ENCODE measurements at regions not wholly inside any gene's neighbourhood (a gene's known extent, or its start where the extent isn't known, plus 50 kb on each side); places are given as distances from the start of the nearest gene placed in this dataset.

DNA sequence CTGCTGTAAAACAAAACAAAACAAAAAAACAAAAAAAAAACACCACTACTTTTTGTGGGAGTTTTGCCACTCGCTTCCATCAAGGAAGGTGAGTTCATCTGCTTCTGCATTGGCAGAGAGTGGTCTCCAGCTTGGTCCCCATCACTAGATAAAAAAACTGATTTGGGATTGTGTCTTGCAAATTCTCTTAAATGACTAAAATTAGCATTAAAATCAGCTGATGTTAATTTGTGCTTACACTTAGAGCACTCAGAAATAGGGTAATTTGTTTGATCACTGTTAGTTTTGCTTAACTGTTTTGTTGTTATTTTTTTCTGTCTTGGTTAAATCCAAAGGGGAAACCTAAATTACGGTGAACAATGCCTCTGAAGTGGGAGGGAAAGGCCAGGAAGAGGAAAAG is 1048.0 kb downstream of the LRFN5 start:
- H3K4me3 ChIP-seq (ENCODE audit: low read depth, low read length): no peak overlapping the region
- no peak for DNase-seq (ENCODE audit: low read depth, low spot score)
- ChIA-PET CTCF (no interaction called here), POLR2A (no interaction called here)
- TF ChIP-seq, protein P1, sequence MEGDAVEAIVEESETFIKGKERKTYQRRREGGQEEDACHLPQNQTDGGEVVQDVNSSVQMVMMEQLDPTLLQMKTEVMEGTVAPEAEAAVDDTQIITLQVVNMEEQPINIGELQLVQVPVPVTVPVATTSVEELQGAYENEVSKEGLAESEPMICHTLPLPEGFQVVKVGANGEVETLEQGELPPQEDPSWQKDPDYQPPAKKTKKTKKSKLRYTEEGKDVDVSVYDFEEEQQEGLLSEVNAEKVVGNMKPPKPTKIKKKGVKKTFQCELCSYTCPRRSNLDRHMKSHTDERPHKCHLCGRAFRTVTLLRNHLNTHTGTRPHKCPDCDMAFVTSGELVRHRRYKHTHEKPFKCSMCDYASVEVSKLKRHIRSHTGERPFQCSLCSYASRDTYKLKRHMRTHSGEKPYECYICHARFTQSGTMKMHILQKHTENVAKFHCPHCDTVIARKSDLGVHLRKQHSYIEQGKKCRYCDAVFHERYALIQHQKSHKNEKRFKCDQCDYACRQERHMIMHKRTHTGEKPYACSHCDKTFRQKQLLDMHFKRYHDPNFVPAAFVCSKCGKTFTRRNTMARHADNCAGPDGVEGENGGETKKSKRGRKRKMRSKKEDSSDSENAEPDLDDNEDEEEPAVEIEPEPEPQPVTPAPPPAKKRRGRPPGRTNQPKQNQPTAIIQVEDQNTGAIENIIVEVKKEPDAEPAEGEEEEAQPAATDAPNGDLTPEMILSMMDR (IDR thresholded peaks at IDR 0.05; ENCODE audit: insufficient read depth, low read length, missing control alignments): no peak

DNA sequence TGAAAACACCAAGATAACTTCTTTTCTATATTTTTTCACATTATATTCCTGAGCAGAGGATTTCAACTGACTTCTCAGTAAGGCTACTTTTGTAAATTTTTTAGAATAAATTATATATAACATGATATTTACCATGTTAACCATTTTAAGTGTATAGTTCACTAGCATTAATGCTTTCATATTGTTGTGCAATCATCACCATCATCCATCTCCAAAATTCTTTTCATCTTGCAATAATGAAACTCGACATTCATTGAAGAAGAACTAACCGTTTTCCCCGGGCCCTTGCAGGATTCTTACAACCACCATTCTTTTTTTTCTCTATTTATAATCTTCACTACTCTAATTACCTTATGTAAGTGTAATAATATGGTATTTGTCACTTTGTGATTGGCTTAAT is 1036.1 kb downstream of the LRFN5 start:
- TF ChIP-seq, protein P1 (IDR thresholded peaks at IDR 0.05; ENCODE audit: insufficient read depth, low read length, missing control alignments): no peak
- no peak for DNase-seq (ENCODE audit: low read depth, low spot score)
- ChIA-PET CTCF (no interaction called here), POLR2A (no interaction called here)
- H3K4me3 ChIP-seq (ENCODE audit: low read depth, low read length): no peak overlapping the region

DNA sequence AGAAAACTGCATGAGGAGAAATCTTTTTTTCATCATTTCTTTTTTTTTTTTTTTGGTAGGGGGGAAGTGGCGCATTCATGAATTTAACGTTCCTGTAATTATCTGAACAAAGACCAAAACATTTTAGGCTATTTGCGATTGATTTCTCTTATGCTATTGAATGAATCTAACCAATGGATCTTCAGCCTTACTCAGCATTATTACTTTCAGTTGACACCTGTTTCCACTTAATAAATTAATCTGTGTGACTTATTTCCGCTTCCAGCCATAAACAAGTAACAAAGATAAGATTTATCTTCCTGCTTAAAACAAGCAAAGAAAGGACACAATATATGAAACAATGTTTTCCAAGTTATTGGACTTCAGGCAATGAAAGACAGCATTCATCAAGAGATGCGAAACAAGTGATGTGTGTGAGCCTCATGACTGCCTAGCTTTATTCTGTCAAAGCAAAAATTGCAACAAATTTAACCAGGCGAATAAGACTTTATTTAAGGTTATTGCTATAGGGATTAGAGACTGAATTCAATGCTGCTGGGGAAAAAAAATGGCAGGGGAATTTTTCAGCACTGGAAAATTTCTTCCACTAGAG is 1026.9 kb downstream of the LRFN5 start:
- no peak overlapping the region for H3K4me3 ChIP-seq (ENCODE audit: low read depth, low read length)
- TF ChIP-seq, protein P1 (IDR thresholded peaks at IDR 0.05; ENCODE audit: insufficient read depth, low read length, missing control alignments): no peak
- POLR2A ChIA-PET: no interaction called here
- no peak for DNase-seq (ENCODE audit: low read depth, low spot score)
- CTCF ChIA-PET: no interaction called here

DNA sequence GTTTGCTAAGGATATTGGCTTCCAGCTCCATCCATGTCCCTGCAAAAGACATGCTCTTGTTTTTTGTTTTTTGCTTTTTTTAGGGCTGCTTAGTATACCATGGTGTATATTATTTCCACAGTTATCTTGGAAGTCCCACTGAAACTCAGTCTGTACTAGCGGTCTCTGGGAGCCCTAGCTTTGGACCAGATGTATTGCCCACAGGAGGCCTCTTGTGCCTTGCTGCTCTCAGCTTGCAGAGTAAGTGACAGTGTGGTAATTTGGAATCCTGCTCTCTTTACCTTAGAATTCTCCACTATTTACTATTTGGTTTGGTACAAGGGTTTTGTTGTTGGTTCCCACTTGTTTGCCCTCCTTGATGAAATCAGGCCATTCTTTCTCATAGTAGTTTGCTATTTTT is 1022.9 kb downstream of the LRFN5 start:
- H3K4me3 ChIP-seq (ENCODE audit: low read depth, low read length): no peak overlapping the region
- TF ChIP-seq, protein P1 (IDR thresholded peaks at IDR 0.05; ENCODE audit: insufficient read depth, low read length, missing control alignments): no peak
- no peak for DNase-seq (ENCODE audit: low read depth, low spot score)
- ChIA-PET POLR2A (no interaction called here), CTCF (no interaction called here)

DNA sequence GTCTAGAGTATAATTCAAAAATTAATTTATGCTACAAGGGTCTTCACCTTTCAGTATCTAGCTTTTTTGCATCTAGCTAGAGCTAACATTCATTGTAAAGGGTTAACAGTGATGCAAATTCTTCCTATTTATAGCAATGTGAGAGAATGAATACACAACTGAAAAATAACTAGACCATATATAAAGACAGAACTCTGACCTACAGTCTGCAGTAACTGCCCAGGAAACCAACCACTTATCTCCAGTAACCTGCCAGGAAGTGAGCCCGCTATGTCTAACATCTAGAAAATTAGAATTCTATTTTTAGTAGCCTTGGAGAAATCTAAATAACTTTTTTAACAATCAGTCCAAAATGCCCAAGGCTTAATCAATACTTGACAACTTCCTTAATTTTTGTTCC is 1021.9 kb downstream of the LRFN5 start:
- no peak for DNase-seq (ENCODE audit: low read depth, low spot score)
- CTCF ChIA-PET: no interaction called here
- no peak overlapping the region for H3K4me3 ChIP-seq (ENCODE audit: low read depth, low read length)
- TF ChIP-seq, protein P1 (IDR thresholded peaks at IDR 0.05; ENCODE audit: insufficient read depth, low read length, missing control alignments): no peak
- POLR2A ChIA-PET: no interaction called here

DNA sequence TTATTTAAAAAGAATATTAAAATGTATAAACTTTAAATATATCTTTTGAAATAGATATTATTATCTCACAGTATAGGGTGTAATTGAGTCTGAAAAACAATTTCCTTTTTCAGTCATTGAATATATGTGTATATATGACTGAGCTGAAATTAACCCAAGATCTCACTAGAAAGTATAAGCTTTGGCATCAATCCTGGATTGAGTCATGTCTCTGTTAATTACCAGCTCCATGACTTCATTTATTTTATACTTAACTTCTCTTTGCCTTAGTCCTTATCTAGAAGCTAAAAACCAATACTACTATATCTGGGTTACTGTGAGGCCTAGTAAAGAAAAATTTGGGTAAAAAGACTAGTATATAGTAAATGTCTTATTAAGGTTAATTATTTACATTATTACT is 1020.3 kb downstream of the LRFN5 start:
- H3K4me3 ChIP-seq (ENCODE audit: low read depth, low read length): no peak overlapping the region
- no peak for DNase-seq (ENCODE audit: low read depth, low spot score)
- ChIA-PET POLR2A (no interaction called here), CTCF (no interaction called here)
- TF ChIP-seq, protein P1 (IDR thresholded peaks at IDR 0.05; ENCODE audit: insufficient read depth, low read length, missing control alignments): no peak
